Mononuclear cell (primary cell): ENCODE measurements at regions not wholly inside any gene's neighbourhood (a gene's known extent, or its start where the extent isn't known, plus 50 kb on each side); places are given as distances from the start of the nearest gene placed in this dataset.

Source experiments
- H3K27me3 ChIP-seq: 2 replicates; pipeline ENCODE4 v1.6.0; 2011; ENCODE audit warnings: low read length, control low read depth; ENCODE audit not compliant: insufficient read depth
- H3K4me1 ChIP-seq: 2 replicates; pipeline ENCODE4 v1.5.1; 2011; ENCODE audit warnings: mild to moderate bottlenecking, low read length, control low read depth; ENCODE audit not compliant: insufficient read depth
- H3K4me3 ChIP-seq: 2 replicates; pipeline ENCODE4 v1.5.1; 2011; ENCODE audit warnings: mild to moderate bottlenecking, low read length, moderate library complexity
- H3K9me3 ChIP-seq: 2 replicates; pipeline ENCODE4 v1.5.1; 2011; ENCODE audit warnings: low read depth, mild to moderate bottlenecking, control low read depth, low read length

DNA sequence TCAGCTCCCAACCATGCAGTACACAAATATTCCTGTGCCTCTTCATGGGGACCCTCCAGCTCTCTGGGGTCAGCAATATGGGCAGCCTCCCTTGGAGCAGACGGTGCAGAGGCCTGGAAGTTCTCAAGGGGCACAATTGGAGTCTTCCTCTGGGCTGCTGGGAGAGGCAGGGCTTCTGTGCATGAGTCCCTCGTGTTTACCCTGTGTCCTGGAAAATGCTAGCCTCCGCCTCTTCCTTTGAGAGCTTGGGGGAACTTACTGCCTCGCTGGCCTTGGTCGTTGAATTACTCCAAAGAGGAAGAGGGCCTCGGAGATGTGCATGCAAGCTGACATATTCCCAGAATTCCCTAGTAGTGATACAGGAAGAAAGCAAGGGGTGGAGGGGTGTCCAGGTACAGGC, 284.4 kb upstream of the IGF1R start:
- Histone ChIP-seq H3K4me3 (no peak overlapping the region), H3K9me3 (no peaks in the 10 kb centered on the region), H3K27me3 (no peaks in the 10 kb centered on the region), H3K4me1 (no peaks in the 10 kb centered on the region)

DNA sequence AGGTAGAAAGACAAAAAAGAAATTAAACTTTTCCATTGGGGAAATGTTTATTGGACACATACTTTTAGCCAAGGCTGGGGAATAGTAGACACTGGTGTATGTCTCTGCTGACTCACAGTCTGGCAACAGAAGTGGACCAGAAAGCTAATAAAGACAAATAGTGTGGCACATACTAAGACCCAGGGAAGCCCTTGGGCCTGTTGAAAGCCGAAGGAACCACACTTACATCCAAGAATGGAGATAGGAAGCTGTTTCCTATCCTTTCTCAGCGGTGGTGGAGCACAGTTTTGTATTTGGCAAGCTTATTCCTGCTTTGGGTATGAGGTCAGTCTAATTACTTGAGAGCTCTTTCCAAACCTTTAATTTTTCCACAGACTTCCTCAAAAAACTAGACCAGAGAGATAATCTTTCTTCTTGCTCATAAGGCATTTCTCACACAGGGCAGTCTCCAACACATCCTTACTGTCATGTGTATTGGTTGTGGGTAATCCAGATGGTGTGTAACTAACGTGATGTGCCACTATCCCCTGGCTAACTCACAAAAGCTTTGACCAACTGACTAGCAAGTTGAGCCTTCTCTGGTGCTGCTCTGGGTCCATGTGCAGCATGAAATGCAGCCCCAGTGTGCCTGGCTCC, 279.1 kb upstream of the IGF1R start:
- no peaks in the 10 kb centered on the region for H3K4me1 ChIP-seq
- no peak overlapping the region for H3K4me3 ChIP-seq
- no peaks in the 10 kb centered on the region for H3K9me3 ChIP-seq
- H3K27me3 ChIP-seq = no peaks in the 10 kb centered on the region

DNA sequence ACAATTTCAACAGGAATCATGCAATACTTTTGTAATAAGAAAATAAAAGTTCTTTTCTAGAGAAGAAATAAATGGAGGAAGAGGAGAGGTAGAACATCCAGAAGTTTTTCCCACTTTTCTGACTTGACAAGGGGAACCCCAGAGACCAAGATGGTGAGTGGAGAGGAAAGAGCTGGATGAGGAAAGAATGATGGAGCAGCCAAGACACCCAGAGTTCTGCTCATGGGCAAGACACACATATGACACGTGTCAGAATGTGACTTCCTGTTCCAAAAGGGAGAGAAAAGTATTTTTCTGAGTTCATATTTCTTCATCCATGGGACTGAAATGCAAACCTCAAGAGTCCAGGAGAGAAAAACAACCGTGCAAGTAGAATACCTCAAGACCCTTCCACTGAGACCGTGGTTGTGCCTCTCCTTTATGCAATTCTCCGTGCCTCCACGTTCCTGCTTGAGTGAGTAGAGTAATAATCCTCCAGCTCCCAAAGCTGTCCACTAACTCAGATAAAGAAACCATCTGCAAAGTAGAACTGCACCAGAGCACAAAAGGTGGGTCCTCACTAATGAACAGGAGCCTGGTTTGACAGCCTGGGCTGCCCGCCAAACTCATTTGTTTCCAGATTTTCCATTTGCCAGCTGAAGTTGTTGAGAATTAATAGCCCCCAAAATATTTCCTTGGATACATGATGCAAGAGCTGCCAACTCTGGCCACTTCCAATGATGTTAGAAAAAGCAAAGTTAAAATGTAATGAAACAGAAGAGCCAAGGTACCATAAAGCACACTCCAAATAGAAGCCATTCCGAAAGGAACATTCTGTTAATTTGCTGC, 272.6 kb upstream of the IGF1R start:
- peaks cover 3% of the 10 kb centered on the region for H3K27me3 ChIP-seq
- H3K4me3 ChIP-seq = no peak overlapping the region
- H3K9me3 ChIP-seq = peaks cover 5% of the 10 kb centered on the region
- H3K4me1 ChIP-seq = no peaks in the 10 kb centered on the region

DNA sequence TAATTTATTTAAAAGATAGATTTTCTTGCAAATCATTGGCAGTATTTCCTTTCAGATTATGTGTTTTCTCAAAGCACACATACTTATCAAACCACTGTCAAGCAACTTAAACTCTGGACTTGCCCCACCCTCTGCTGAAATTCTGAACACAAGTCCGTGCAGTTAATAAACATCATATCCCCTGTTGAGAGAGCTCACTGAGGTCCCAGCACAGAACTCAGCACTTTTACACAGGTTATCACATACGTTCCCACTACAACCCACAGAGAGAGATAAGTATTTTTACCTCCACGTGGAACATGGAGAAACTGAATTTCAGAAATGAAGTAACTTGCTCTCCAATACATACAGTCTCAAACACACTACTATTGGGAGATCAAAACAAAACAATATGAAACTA, 267.6 kb upstream of the IGF1R start:
- peaks cover 3% of the 10 kb centered on the region for H3K27me3 ChIP-seq
- H3K4me1 ChIP-seq = no peaks in the 10 kb centered on the region
- peaks cover 5% of the 10 kb centered on the region for H3K9me3 ChIP-seq

DNA sequence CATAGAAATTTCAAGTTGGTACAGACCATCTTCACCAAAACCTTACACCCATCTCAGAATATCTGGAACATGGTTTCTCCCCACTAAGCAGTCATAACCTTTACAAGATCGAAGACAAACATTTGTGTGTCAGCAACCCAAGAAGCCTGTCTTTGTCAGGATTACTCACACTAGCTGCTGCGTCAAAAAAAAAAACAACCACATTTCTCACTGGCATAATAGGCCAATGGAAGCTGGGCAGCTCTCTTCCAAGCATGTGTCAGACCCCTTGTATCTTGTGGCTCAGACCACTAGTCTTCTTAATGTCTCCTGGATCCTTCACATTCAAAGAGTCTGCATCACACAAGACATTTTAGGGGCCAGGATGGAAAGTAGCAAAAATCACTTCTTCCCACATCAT, 266.9 kb upstream of the IGF1R start:
- Histone ChIP-seq H3K27me3 (peaks cover 3% of the 10 kb centered on the region), H3K9me3 (peaks cover 5% of the 10 kb centered on the region), H3K4me3 (no peak overlapping the region), H3K4me1 (no peaks in the 10 kb centered on the region)

More for the DNA sequence above, 267.6 kb upstream of the IGF1R start:
- no peak overlapping the region for H3K4me3 ChIP-seq

DNA sequence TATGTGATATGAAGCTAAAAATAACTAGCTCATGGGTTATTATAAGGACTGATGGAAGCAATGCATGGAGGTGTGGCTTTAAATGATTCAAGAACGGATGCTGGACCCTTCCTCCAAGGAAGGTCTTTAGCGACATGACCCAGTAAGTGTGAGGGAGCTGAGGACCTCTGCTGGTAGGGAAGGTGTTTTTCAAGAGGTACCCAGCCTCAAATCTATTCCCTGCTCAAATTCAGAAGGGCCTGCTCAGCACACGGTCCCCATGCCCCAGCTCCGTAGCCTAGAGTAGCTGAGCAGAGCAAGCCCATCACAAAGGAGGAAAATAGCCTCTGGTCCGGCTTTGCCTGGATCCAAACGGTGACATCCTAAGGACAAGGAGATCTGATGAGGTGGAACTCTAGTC, 266.2 kb upstream of the IGF1R start:
- peaks cover 3% of the 10 kb centered on the region for H3K27me3 ChIP-seq
- H3K9me3 ChIP-seq = peaks cover 5% of the 10 kb centered on the region
- no peaks in the 10 kb centered on the region for H3K4me1 ChIP-seq
- H3K4me3 ChIP-seq = no peak overlapping the region

DNA sequence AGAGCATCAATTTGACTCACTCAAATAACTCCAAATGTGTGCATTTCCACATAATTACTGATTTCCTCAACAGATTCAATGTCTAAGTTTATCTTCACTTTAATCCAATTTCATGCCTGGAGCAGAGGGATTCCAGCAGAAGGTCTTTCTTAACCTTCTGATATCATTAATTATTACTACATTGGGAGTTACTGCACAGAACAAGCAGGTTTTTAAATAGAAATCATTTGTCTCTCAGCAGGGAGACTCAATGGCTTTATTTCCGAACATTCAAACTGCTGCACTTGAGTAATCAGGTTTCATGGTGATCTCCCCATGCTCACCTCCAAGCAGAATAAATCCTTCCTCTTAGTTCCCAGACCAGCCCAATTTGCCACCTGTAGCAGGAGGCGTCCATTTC, 264.8 kb upstream of the IGF1R start:
- H3K4me3 ChIP-seq = no peak overlapping the region
- H3K27me3 ChIP-seq = peaks cover 3% of the 10 kb centered on the region
- no peaks in the 10 kb centered on the region for H3K4me1 ChIP-seq
- peaks cover 5% of the 10 kb centered on the region for H3K9me3 ChIP-seq

DNA sequence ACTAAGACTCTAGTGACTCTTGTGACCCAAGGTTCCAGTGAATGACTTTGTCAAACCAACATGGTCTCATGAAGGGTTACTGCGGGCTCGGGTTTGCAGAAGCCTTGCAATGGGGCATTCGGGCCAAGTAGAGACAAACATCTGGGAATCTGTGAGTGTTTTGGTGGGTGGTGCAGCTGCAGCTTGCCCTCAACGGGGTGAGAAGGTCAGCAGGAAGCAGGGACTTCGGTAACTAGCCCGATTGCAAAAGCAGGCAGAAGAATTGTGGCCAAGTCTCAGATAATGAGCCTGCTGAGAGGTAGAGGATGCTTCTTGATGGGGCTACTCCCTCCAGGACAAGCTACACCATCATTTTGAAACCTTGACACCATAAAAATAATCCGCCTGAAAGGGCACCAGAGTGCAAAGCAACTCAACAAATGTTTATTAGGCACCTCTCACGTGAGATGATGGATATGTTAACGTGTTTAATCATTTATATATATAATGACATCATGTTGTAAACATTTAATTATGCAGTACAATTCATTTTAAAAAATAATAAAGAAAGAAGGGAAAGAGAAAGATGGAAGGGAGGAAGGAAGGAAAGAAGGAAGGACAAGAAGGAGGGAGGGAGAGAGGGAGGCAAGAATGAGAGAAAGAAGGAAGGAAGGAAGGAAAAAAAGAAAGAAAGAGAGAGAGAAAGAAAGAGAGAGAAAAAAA, 263.9 kb upstream of the IGF1R start:
- H3K4me3 ChIP-seq = no peak overlapping the region
- H3K27me3 ChIP-seq = peaks cover 3% of the 10 kb centered on the region
- H3K9me3 ChIP-seq = no peaks in the 10 kb centered on the region

DNA sequence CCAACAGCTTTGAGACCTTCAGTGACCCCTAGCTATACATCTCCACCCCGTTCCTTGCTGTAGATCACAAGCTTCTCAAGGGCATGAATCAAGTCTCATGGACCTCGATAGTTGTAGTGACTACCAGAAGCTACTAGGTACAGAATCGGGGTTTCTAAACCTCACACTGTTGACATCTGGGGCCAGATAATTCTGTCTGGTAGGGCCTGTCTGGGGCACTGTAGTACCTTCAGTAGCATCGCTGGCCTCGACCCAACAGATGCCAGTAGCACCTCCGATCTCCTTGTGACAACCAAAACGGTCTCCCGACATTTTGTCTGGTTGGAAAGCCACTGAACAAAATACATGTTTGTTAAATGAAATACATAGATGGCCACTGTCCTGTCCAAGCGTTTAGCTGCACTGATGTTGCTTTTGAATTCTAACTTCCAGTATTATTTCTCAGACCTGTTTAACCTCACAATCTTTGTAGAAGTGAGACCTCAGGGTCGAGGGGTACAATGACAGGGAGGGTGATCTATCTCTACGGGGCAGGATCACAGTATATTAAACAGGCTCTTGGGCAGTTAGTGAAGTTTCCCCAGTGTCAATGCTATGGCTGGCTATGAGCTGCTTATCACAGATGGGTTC, 262.5 kb upstream of the IGF1R start:
- Histone ChIP-seq H3K9me3 (no peaks in the 10 kb centered on the region), H3K4me1 (no peaks in the 10 kb centered on the region), H3K4me3 (no peak overlapping the region), H3K27me3 (no peaks in the 10 kb centered on the region)

More for the DNA sequence above, 263.9 kb upstream of the IGF1R start:
- no peaks in the 10 kb centered on the region for H3K4me1 ChIP-seq

DNA sequence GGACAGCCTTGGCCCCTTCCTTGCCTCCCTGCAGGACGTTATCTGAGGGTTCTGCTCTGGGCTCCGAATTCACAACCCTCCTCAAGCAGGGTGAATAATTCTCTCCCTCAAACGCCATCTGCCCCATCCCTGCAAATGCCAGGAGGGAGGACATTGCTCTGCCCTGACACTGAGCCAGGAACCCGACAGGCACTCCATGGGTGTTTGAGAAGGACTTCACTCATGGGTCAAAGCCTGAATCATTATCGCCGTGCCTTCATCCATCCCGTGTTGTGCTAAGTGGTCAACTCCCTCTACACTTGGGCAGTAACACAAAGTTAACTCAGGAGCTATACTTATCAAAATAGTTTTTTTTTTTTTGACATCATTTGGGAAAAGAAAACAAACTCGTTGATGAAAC, 261.8 kb upstream of the IGF1R start:
- Histone ChIP-seq H3K9me3 (no peaks in the 10 kb centered on the region), H3K4me1 (no peaks in the 10 kb centered on the region), H3K27me3 (no peaks in the 10 kb centered on the region), H3K4me3 (no peak overlapping the region)

DNA sequence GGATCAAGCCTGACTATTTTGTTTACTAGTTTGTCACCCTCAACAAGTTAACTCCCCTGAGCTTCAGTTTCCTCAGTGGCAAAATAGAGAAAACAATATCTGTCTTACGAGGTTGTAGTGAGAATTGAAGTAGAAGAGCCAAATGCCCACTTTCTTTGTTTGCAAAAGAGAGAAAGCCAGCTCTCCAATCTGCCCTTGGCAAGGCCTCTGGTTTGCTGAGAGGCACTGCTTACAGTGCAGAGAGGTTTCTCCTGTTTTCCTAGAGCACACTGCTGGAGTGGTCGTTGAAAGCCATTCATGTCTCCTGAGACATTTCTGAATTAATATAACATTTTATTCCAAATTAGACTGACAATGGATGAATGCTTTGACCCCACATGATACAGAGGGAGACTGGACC, 260.5 kb upstream of the IGF1R start:
- Histone ChIP-seq H3K9me3 (no peaks in the 10 kb centered on the region), H3K27me3 (no peaks in the 10 kb centered on the region), H3K4me3 (no peak overlapping the region), H3K4me1 (no peaks in the 10 kb centered on the region)

DNA sequence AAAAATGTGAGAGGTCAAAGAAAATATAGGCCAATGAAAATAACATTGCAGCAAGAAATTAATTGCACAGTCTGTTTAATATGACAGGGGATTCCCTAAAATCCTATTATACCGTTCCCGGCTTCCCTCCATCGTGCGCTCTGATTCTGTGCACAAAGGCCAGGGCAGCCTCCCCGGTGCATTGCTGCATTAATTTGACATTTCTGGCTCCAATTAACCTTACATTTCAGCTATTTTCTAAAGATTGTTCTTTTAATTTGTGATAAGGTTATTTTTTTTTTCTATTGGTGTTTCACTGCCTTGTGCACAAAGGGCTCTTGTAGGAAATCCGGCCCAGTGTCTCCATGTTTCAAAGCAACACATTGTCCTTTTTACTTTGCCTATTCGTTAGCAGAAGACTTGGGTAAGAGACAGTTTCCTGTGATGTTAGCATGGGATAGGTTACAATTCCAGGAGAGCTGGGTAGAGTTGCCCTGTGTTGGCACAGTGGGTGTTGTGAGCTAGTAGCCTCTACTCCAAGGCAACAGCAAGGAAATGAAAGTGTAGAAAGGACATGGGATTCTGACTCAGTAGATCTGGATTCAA, 257.3 kb upstream of the IGF1R start:
- Histone ChIP-seq H3K27me3 (no peaks in the 10 kb centered on the region), H3K4me3 (no peak overlapping the region), H3K9me3 (no peaks in the 10 kb centered on the region), H3K4me1 (no peaks in the 10 kb centered on the region)

DNA sequence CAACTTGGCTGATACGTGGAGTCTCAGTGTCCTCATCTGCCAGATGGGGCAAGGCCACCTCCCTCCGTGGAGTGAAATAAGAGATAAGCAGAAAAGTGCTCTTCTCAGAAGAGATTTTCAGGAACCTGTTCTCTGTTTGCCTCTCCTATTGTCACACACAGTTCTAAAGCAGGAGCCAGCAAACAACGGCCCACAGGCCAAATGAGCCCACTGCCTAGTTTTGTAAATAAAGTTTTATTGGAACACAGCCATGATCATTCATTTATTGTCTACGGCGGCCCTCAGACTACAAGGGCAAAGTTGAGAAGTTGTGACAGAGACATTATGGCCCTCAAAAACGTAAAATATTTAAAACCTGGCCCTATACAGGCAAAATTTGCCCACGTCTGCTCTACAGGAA, 256.8 kb upstream of the IGF1R start:
- Histone ChIP-seq H3K4me1 (no peaks in the 10 kb centered on the region), H3K9me3 (no peaks in the 10 kb centered on the region), H3K4me3 (no peak overlapping the region), H3K27me3 (no peaks in the 10 kb centered on the region)

DNA sequence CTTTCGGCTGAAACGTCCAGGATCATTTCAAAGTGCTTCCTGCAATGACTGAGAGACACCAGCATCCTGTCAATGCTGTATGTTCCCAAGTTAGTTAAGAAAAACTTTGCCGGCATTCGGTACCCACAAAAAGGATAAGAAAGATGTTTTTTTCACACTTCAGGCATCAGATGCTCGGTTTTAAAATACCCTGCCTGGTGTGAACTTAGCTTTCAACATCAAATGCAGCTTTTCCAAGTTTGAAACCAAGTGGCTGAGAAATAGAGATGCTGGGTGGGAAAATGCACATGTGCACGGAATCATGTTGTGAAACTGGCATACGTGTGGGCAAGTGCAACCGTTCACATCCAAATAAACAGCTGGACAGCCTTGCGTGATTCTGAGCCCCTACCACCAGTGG, 254.9 kb upstream of the IGF1R start:
- Histone ChIP-seq H3K9me3 (no peaks in the 10 kb centered on the region), H3K27me3 (no peaks in the 10 kb centered on the region), H3K4me1 (no peaks in the 10 kb centered on the region), H3K4me3 (no peak overlapping the region)

DNA sequence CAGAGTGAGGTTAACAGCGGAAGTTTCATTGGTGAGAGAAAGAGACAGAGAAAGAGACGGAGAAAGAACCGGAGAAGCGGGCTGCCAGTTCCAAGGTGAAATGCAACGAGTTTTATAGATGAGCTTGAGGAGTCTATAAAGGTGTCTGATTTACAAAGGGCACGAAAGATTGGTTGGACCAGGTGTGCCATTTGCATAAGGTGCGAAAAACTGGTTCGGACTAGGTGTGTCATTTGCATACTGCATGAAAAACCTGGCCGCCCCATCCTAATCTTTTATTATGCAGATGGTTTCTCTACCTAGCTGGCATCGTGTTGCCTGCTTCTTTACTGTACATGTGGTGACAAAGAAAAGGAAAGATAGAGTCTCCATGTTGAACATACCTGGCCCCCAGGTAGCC, 253.8 kb upstream of the IGF1R start:
- Histone ChIP-seq H3K4me3 (no peak overlapping the region), H3K4me1 (no peaks in the 10 kb centered on the region)

More for the DNA sequence above, 253.8 kb upstream of the IGF1R start:
- Histone ChIP-seq H3K27me3 (no peaks in the 10 kb centered on the region), H3K9me3 (no peaks in the 10 kb centered on the region)
